PC-3 (cell line): ENCODE measurements at regions not wholly inside any gene's neighbourhood (a gene's known extent, or its start where the extent isn't known, plus 50 kb on each side); places are given as distances from the start of the nearest gene placed in this dataset.

ENCODE experiments used
- ATAC-seq: fragments of 200-7000 bp; cut with Tn5 transposase; 2 replicates; pipeline ENCODE4 v1.9.1; 2020; ENCODE audit warnings: mild to moderate bottlenecking, moderate library complexity
- BruUV-seq: library from RNA; stranded (reverse); fragments of 400-500 nt; replicated peaks from 2 replicates; lab custom pipeline; 2021; lab: Mats Ljungman, UMichigan
- CTCF ChIA-PET: fragments of 300-600 bp; sonication (Branson Sonifier 250); formaldehyde crosslinking; loops from one replicate; lab custom pipeline; 2022; ENCODE audit warnings: antibody characterized with exemption; lab: Charles Lee
- POLR2A ChIA-PET: fragments of 300-600 bp; sonication (Branson Sonifier 250); formaldehyde crosslinking; loops from one replicate; lab custom pipeline; 2022; ENCODE audit warnings: antibody characterized with exemption; ENCODE audit not compliant: unreplicated experiment; lab: Charles Lee
- DNase-seq: peaks from one replicate; pipeline ENCODE4 v3.0.0-alpha.2; 2015
- H2AFZ ChIP-seq: fragments of 300-600 bp; sonication (generic); 2 replicates; pipeline ENCODE4 v1.6.0; 2016; ENCODE audit warnings: antibody characterized with exemption, low read length
- H3F3A ChIP-seq: fragments of 300-600 bp; sonication (generic); one replicate; pipeline ENCODE4 v1.6.0; 2017; ENCODE audit warnings: antibody characterized with exemption, low read length, control low read depth, mild to moderate bottlenecking; ENCODE audit not compliant: unreplicated experiment
- H3K27ac ChIP-seq: fragments of 300-600 bp; sonication (generic); 2 replicates; pipeline ENCODE4 v1.5.1; 2016; ENCODE audit warnings: mild to moderate bottlenecking, low read length
- H3K27me3 ChIP-seq: fragments of 300-600 bp; sonication (generic); 2 replicates; pipeline ENCODE4 v1.6.1; 2016; ENCODE audit warnings: low read length, mixed read lengths
- H3K36me3 ChIP-seq: fragments of 300-600 bp; sonication (generic); 2 replicates; pipeline ENCODE4 v1.6.1; 2016; ENCODE audit warnings: low read depth, mixed run types, low read length, mixed read lengths
- H3K4me1 ChIP-seq: fragments of 300-600 bp; sonication (generic); 2 replicates; pipeline ENCODE4 v1.5.1; 2016; ENCODE audit warnings: low read length; ENCODE audit not compliant: insufficient read depth
- H3K4me2 ChIP-seq: fragments of 300-600 bp; sonication (generic); 2 replicates; pipeline ENCODE4 v1.6.0; 2016; ENCODE audit warnings: low read length
- H3K4me3 ChIP-seq: fragments of 300-600 bp; sonication (generic); 2 replicates; pipeline ENCODE4 v1.5.1; 2016; ENCODE audit warnings: mild to moderate bottlenecking, low read length, mixed read lengths
- H3K79me2 ChIP-seq: fragments of 300-600 bp; sonication (generic); 2 replicates; pipeline ENCODE4 v1.6.1; 2017; ENCODE audit warnings: low read length, mixed read lengths
- H3K9ac ChIP-seq: fragments of 300-600 bp; sonication (generic); 2 replicates; pipeline ENCODE4 v1.6.0; 2016; ENCODE audit warnings: mild to moderate bottlenecking, low read length
- H3K9me2 ChIP-seq: fragments of 300-600 bp; sonication (generic); replicated peaks from 2 replicates; pipeline ENCODE4 v1.6.1; 2016; ENCODE audit warnings: mixed run types, low read length, mixed read lengths
- H3K9me3 ChIP-seq: fragments of 300-600 bp; sonication (generic); 2 replicates; pipeline ENCODE4 v1.6.1; 2016; ENCODE audit warnings: low read length, mixed read lengths
- H4K20me1 ChIP-seq: fragments of 300-600 bp; sonication (generic); 2 replicates; pipeline ENCODE4 v1.6.1; 2016; ENCODE audit warnings: low read length, mixed read lengths
- CTCF ChIP-seq: fragments of 300-600 bp; sonication (generic); conservative IDR thresholded peaks from 2 replicates; pipeline ENCODE4 v1.5.1; 2017; ENCODE audit warnings: antibody characterized with exemption, low read depth, mild to moderate bottlenecking, low read length
- EZH2 ChIP-seq: fragments of 300-600 bp; sonication (generic); IDR thresholded peaks from one replicate; pipeline ENCODE4 v1.6.1; 2017; ENCODE audit warnings: antibody characterized with exemption, mild to moderate bottlenecking, low read length; ENCODE audit not compliant: unreplicated experiment
- EZH2phosphoT487 ChIP-seq: fragments of 300-600 bp; sonication (generic); IDR thresholded peaks from 2 replicates; pipeline ENCODE4 v1.6.1; 2018; ENCODE audit warnings: mild to moderate bottlenecking, antibody characterized with exemption, low read length, borderline replicate concordance
- intact Hi-C: fragments of 100-400 bp; cut with micrococcal nuclease; formaldehyde crosslinking; loops from 2 replicates; pipeline ENCODE4 v1.9.0; 2023

- no peaks in the 10 kb centered on the region for H3K79me2 ChIP-seq
- intact Hi-C loops, result no loop called here
- no peak overlapping the region for H2AFZ ChIP-seq
- H3K36me3 ChIP-seq, result no peaks in the 10 kb centered on the region
- no peak overlapping the region for H3K27ac ChIP-seq
- 0 out of 2 replicates have a peak overlapping the region, but pooled peaks have one; percentile 0 for H3K4me2 ChIP-seq
- ChIA-PET POLR2A (interaction anchor here (0.6 kb wide), 1 partner anchor 380 kb away, joined by 3 read pairs; no protein-coding TSS in a partner anchor), CTCF (no interaction called here)
- no peak overlapping the region for H3K9ac ChIP-seq
- H3K27me3 ChIP-seq, result no peaks in the 10 kb centered on the region
- H3K9me2 ChIP-seq, result no peaks in the 10 kb centered on the region
- no peaks in the 10 kb centered on the region for H3F3A ChIP-seq
- H3K4me3 ChIP-seq, result no peak overlapping the region
- BruUV-seq, result no TSS peak
- H4K20me1 ChIP-seq, result no peaks in the 10 kb centered on the region
- peaks cover 14% of the 10 kb centered on the region for H3K4me1 ChIP-seq
- DNase-seq (no peak), ATAC-seq (no peak)
- no peaks in the 10 kb centered on the region for H3K9me3 ChIP-seq
- no peak for TF ChIP-seq EZH2phosphoT487
- no peak for TF ChIP-seq CTCF
- no peak for TF ChIP-seq EZH2
Measured at GRCh38 chr21:28253961-28254360, 738.7 kb downstream of the LTN1 start.

GRCh38 chr21:28253338-28253737 lies 739.3 kb downstream of the LTN1 start:
- peak; percentile 62 for DNase-seq
- 0 out of 2 replicates have a peak overlapping the region, but pooled peaks have one; percentile 0 for H3K4me2 ChIP-seq
- peak; percentile 67 for ATAC-seq

More at GRCh38 chr21:28253338-28253737, 739.3 kb downstream of the LTN1 start:
- Histone ChIP-seq H3K9me3 (no peaks in the 10 kb centered on the region), H4K20me1 (no peaks in the 10 kb centered on the region), H3F3A (no peaks in the 10 kb centered on the region), H3K27ac (no peak overlapping the region), H3K36me3 (no peaks in the 10 kb centered on the region), H2AFZ (no peak overlapping the region), H3K4me1 (peaks cover 14% of the 10 kb centered on the region), H3K27me3 (no peaks in the 10 kb centered on the region), H3K79me2 (no peaks in the 10 kb centered on the region), H3K4me3 (no peak overlapping the region), H3K9ac (no peak overlapping the region), H3K9me2 (no peaks in the 10 kb centered on the region)
- no peak for TF ChIP-seq EZH2
- TF ChIP-seq EZH2phosphoT487, result no peak
- no peak for TF ChIP-seq CTCF
- ChIA-PET POLR2A (interaction anchor here (0.6 kb wide), 1 partner anchor 381 kb away, joined by 3 read pairs; no protein-coding TSS in a partner anchor), CTCF (no interaction called here)
- intact Hi-C loops, result no loop called here
- no TSS peak for BruUV-seq
